ENCODE measurements at regions not wholly inside any gene's neighbourhood (a gene's known extent, or its start where the extent isn't known, plus 50 kb on each side); places are given as distances from the start of the nearest gene placed in this dataset.

- TF ChIP-seq CTCF (IDR thresholded peaks at IDR 0.05): no peak
- TF ChIP-seq POLR2A (IDR thresholded peaks at IDR 0.05; ENCODE audit: low read depth): no peak
Measured at GRCh38 chr7:138173548-138173947, 97.3 kb downstream of the AKR1D1 start.

All from esophagus muscularis mucosa (tissue), 3 donors.